ENCODE measurements at regions not wholly inside any gene's neighbourhood (a gene's known extent, or its start where the extent isn't known, plus 50 kb on each side); places are given as distances from the start of the nearest gene placed in this dataset.
"Not testable (repeated sequence)": the region's sequence is repeated elsewhere in the genome, so short reads cannot be mapped to it uniquely, and the experiment has no call there.

DNA sequence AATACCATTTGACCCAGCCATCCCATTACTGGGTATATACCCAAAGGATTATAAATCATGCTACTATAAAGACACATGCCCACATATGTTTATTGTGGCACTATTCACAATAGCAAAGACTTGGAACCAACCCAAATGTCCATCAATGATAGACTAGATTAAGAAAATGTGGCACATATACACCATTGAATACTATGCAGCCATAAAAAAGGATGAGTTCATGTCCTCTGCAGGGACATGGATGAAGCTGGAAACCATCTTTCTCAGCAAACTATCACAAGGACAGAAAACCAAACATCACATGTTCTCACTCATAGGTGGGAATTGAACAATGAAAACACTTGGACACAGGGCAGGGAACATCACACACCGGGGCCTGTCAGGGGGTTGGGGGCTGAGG, 135.2 kb downstream of the ZNF608 start:
- H3K79me2 ChIP-seq (ENCODE audit: insufficient read depth, low read length); CTCF ChIA-PET; H3K4me2 ChIP-seq (ENCODE audit: low read length); H3K9ac ChIP-seq (ENCODE audit: low read length); H4K20me1 ChIP-seq (ENCODE audit: insufficient read depth); H3K9me3 ChIP-seq (ENCODE audit: control insufficient read depth in 1 of 2, insufficient read depth in 1 of 2, low read depth in 1 of 2, low read length in 2 of 2); BruUV-seq (replicated peaks); H3K4me3 ChIP-seq (replicated peaks in 1 of 2; ENCODE audit: low read depth in 1 of 2, low read length in 2 of 2); H3K9me2 ChIP-seq (ENCODE audit: insufficient read depth); H3K36me3 ChIP-seq (ENCODE audit: control insufficient read depth in 1 of 2, insufficient read depth in 2 of 2, low read length in 2 of 2); H3K4me1 ChIP-seq (ENCODE audit: control insufficient read depth in 1 of 2, insufficient read depth in 2 of 2, low read length in 2 of 2); H2AFZ ChIP-seq (ENCODE audit: low read depth, low read length, poor library complexity, severe bottlenecking); ATAC-seq; DNase-seq (ENCODE audit: low read depth, low spot score); H3K27ac ChIP-seq (ENCODE audit: low read depth, low read length); POLR2A ChIA-PET; RAD21 ChIA-PET (ENCODE audit: low non-redundant PET in 1 of 2, low total read pairs in 2 of 2, uncharacterized antibody in 2 of 2, unreplicated experiment in 2 of 2); intact Hi-C loops (cut with micrococcal nuclease); H3K27me3 ChIP-seq (ENCODE audit: insufficient read depth, low read length): not testable (repeated sequence)

DNA sequence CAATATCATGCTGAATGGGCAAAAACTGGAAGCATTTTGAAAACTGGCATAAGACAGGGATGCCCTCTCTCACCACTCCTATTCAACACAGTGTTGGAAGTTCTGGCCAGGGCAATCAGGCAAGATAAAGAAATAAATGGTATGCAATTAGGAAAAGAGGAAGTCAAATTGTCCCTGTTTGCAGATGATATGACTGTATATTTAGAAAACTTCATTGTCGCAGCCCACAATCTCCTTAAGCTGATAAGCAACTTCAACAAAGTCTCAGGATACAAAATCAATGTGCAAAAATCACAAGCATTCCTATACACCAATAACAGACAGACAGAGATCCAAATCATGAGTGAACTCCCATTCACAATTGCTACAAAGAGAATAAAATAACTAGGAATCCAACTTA, 136.8 kb downstream of the ZNF608 start:
- POLR2A ChIA-PET; H3K27me3 ChIP-seq (ENCODE audit: insufficient read depth, low read length); CTCF ChIA-PET; RAD21 ChIA-PET (ENCODE audit: low non-redundant PET in 1 of 2, low total read pairs in 2 of 2, uncharacterized antibody in 2 of 2, unreplicated experiment in 2 of 2); DNase-seq (ENCODE audit: low read depth, low spot score); intact Hi-C loops (cut with micrococcal nuclease); H3K9ac ChIP-seq (ENCODE audit: low read length); H3K4me1 ChIP-seq (ENCODE audit: control insufficient read depth in 1 of 2, insufficient read depth in 2 of 2, low read length in 2 of 2); H3K9me3 ChIP-seq (ENCODE audit: control insufficient read depth in 1 of 2, insufficient read depth in 1 of 2, low read depth in 1 of 2, low read length in 2 of 2); H3K79me2 ChIP-seq (ENCODE audit: insufficient read depth, low read length); ATAC-seq; H3K27ac ChIP-seq (ENCODE audit: low read depth, low read length); H3K9me2 ChIP-seq (ENCODE audit: insufficient read depth); H2AFZ ChIP-seq (ENCODE audit: low read depth, low read length, poor library complexity, severe bottlenecking); BruUV-seq (replicated peaks); H3K4me2 ChIP-seq (ENCODE audit: low read length); H3K36me3 ChIP-seq (ENCODE audit: control insufficient read depth in 1 of 2, insufficient read depth in 2 of 2, low read length in 2 of 2); H3K4me3 ChIP-seq (replicated peaks in 1 of 2; ENCODE audit: low read depth in 1 of 2, low read length in 2 of 2); H4K20me1 ChIP-seq (ENCODE audit: insufficient read depth): not testable (repeated sequence)

DNA sequence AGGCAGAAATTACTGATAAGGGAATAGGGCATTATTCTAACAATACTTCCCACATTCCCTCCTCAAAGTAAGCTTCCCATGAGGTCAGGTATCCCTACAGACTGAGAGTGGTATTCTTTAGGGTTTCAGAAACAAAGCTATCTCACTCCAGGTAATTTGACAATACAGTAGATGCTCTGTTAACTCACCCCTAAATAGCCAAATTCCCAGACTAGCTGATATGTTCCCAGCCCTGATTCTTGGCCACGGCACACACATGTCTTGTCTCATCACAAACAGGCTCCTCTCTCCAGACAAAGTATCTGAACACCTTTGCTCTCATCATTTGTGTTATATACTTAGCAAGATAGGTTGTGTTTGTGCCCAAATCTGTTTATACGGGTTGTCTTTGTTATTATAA, 139.9 kb downstream of the ZNF608 start:
- Histone ChIP-seq H3K9me3 (ENCODE audit: control insufficient read depth in 1 of 2, insufficient read depth in 1 of 2, low read depth in 1 of 2, low read length in 2 of 2) (no peaks in the 10 kb centered on the region), H2AFZ (ENCODE audit: low read depth, low read length, poor library complexity, severe bottlenecking) (no peak overlapping the region), H3K4me2 (ENCODE audit: low read length) (no peak overlapping the region), H3K9ac (ENCODE audit: low read length) (no peak overlapping the region), H3K9me2 (ENCODE audit: insufficient read depth) (no peaks in the 10 kb centered on the region), H3K27ac (ENCODE audit: low read depth, low read length) (no peak overlapping the region), H3K27me3 (ENCODE audit: insufficient read depth, low read length) (no peaks in the 10 kb centered on the region), H3K36me3 (ENCODE audit: control insufficient read depth in 1 of 2, insufficient read depth in 2 of 2, low read length in 2 of 2) (no peaks in the 10 kb centered on the region), H3K79me2 (ENCODE audit: insufficient read depth, low read length) (no peaks in the 10 kb centered on the region), H3K4me1 (ENCODE audit: control insufficient read depth in 1 of 2, insufficient read depth in 2 of 2, low read length in 2 of 2) (peaks cover 0 to 6% of the 10 kb centered on the region in 2 experiments; a peak in 1 of 4 replicates), H4K20me1 (ENCODE audit: insufficient read depth) (no peaks in the 10 kb centered on the region), H3K4me3 (replicated peaks in 1 of 2; ENCODE audit: low read depth in 1 of 2, low read length in 2 of 2) (no peak overlapping the region)
- TF ChIP-seq SRF (IDR thresholded peaks at IDR 0.05; ENCODE audit: low read depth) (no peak), POLR2A (IDR thresholded peaks at IDR 0.05; ENCODE audit: borderline replicate concordance, extremely low read depth, insufficient read depth, insufficient read length) (no peak), ZNF274 (IDR thresholded peaks at IDR 0.05; ENCODE audit: low read depth, low read length) (no peak), CEBPB (IDR thresholded peaks at IDR 0.05; ENCODE audit: low read depth) (no peak), EZH2 (IDR thresholded peaks at IDR 0.05) (no peak), SIN3A (IDR thresholded peaks at IDR 0.05; ENCODE audit: low read depth) (no peak), YY1 (IDR thresholded peaks at IDR 0.05; ENCODE audit: extremely low read depth, insufficient replicate concordance, low read depth, low read length) (no peak), FOSL1 (IDR thresholded peaks at IDR 0.05; ENCODE audit: low read depth) (no peak), RAD21 (IDR thresholded peaks at IDR 0.05; ENCODE audit: low read depth) (no peak), SP1 (IDR thresholded peaks at IDR 0.05; ENCODE audit: low read depth) (no peak), EZH2phosphoT487 (IDR thresholded peaks at IDR 0.05; ENCODE audit: borderline replicate concordance) (no peak), ZFX (IDR thresholded peaks at IDR 0.05) (no peak)
- TF ChIP-seq, protein P1, sequence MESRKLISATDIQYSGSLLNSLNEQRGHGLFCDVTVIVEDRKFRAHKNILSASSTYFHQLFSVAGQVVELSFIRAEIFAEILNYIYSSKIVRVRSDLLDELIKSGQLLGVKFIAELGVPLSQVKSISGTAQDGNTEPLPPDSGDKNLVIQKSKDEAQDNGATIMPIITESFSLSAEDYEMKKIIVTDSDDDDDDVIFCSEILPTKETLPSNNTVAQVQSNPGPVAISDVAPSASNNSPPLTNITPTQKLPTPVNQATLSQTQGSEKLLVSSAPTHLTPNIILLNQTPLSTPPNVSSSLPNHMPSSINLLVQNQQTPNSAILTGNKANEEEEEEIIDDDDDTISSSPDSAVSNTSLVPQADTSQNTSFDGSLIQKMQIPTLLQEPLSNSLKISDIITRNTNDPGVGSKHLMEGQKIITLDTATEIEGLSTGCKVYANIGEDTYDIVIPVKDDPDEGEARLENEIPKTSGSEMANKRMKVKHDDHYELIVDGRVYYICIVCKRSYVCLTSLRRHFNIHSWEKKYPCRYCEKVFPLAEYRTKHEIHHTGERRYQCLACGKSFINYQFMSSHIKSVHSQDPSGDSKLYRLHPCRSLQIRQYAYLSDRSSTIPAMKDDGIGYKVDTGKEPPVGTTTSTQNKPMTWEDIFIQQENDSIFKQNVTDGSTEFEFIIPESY (IDR thresholded peaks at IDR 0.05; ENCODE audit: extremely low read depth, insufficient replicate concordance, low read length) = no peak
- DNase-seq (ENCODE audit: low read depth, low spot score) = no peak
- no peak for ATAC-seq
- RAD21 ChIA-PET (ENCODE audit: low non-redundant PET in 1 of 2, low total read pairs in 2 of 2, uncharacterized antibody in 2 of 2, unreplicated experiment in 2 of 2) = no interaction called here
- POLR2A ChIA-PET = no interaction called here
- CTCF ChIA-PET = no interaction called here
- BruUV-seq (replicated peaks) = no TSS peak
- intact Hi-C loops (cut with micrococcal nuclease) = no loop called here

Data from HCT116 (cell line).